ENCODE measurements at regions not wholly inside any gene's neighbourhood (a gene's known extent, or its start where the extent isn't known, plus 50 kb on each side); places are given as distances from the start of the nearest gene placed in this dataset.
"Not testable (repeated sequence)": the region's sequence is repeated elsewhere in the genome, so short reads cannot be mapped to it uniquely, and the experiment has no call there.

DNA sequence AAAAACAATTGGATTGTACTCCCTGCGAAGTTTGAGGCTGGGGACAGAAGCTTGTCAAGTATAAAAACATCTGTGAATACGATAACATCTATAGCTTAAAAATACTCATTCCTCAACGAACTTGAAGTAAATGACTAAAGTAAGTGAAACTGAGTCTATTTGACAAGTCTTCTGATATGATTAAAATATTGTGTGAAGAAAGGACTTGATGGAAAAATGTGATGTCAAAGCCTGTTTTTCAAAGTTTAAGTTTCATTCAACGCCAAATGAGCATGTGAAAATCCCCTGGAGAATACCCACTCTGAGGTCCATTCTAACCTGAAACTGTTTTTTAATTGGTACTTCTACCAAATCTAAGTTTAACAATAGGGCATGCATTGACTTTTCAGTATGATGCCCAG is 122.3 kb upstream of the MDFIC start:
- no peaks in the 10 kb centered on the region for H3K4me1 ChIP-seq
- 84% methylated on average over 4 of the region's 4 CpGs for WGBS
- H3K36me3 ChIP-seq: no peaks in the 10 kb centered on the region
- H3K4me3 ChIP-seq: no peak overlapping the region
- no peaks in the 10 kb centered on the region for H3K9me3 ChIP-seq
- no peak for DNase-seq (ENCODE audit: low spot score in 2 of 2)
- H3K27me3 ChIP-seq: no peaks in the 10 kb centered on the region
- H3K27ac ChIP-seq: no peak overlapping the region
- no peak for TF ChIP-seq POLR2AphosphoS5 (IDR thresholded peaks at IDR 0.05)
- no peak for TF ChIP-seq CTCF (IDR thresholded peaks at IDR 0.05)
- no peak for TF ChIP-seq POLR2A (IDR thresholded peaks at IDR 0.05)
- no peak for TF ChIP-seq EP300 (IDR thresholded peaks at IDR 0.05)

DNA sequence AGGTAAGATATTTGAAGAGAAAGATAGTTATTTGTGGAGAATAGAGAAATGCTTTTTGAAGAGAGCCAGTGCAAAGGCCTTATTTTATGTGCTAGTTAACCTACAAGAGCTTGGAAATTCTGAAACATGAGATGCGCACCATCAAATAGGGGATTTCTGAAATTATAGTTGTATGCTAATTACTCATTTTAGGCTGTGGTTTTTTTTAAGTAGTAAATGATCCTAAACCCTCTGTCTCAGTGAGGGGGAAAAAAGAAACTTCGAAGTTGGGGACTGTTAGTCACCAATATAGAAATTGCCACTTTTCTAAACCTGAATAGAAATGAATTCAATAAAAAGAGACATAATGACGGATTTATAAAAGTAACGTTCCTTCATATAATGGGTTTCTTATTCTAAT is 119.3 kb upstream of the MDFIC start:
- no peaks in the 10 kb centered on the region for H3K27me3 ChIP-seq
- H3K9me3 ChIP-seq: no peaks in the 10 kb centered on the region
- no peak for DNase-seq (ENCODE audit: low spot score in 2 of 2)
- H3K27ac ChIP-seq: no peak overlapping the region
- H3K4me1 ChIP-seq: no peaks in the 10 kb centered on the region
- H3K36me3 ChIP-seq: no peaks in the 10 kb centered on the region
- WGBS: 88% methylated on average over 4 of the region's 4 CpGs
- TF ChIP-seq POLR2A (IDR thresholded peaks at IDR 0.05) (no peak), CTCF (IDR thresholded peaks at IDR 0.05) (no peak), POLR2AphosphoS5 (IDR thresholded peaks at IDR 0.05) (no peak), EP300 (IDR thresholded peaks at IDR 0.05) (no peak)
- H3K4me3 ChIP-seq: no peak overlapping the region

DNA sequence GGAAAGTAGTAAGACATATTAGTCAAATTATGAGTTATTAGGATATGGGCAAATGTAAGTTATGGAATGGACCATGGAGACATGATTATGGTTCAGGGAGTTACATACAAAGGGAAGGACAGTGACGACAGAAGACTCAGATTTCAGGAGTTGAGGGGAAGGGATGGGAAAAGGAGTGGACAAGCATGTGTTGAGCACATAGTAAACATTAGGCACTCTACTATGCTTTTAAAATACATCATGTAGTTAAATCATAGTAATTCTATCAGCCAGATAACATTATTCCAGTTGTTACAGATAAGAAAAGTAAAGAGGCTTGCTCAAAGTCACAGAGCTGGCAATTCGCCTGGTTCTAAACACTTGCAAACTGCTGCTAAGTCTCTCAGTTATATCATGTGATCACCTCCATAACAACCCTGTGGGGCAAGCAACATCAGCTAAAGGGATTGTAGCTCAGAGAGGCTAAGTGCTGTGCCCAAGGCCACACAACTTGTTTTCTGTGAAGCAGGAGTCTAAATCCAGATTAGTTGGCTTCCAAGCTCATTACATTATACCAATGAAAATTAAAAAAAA is 115.2 kb upstream of the MDFIC start:
- no peak for DNase-seq (ENCODE audit: low spot score in 2 of 2)
- H3K36me3 ChIP-seq: no peaks in the 10 kb centered on the region

DNA sequence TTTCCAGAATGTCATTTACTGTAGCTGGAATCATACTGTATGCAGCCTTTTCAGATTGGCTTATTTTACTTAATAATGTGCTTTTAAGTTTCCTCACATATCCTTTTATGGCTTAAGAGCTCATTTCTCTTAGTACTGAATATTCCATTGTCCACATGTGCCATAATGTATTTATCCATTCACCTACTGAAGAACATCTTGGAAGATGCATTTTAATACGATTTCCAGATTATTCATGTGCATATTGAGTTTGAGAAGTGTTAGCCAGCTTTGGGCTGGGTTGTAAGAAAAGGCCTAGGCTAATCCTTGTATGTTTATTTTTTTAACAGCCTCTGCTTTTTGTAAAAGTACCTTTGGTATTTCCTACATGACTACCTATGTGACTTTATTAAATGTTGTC is 109.3 kb upstream of the MDFIC start:
- Histone ChIP-seq H3K4me3 (no peak overlapping the region), H3K4me1 (no peaks in the 10 kb centered on the region), H3K27ac (no peak overlapping the region), H3K27me3 (no peaks in the 10 kb centered on the region), H3K9me3 (no peaks in the 10 kb centered on the region), H3K36me3 (no peaks in the 10 kb centered on the region)
- WGBS: 88% methylated on average over 1 of the region's 1 CpG
- no peak for TF ChIP-seq EP300 (IDR thresholded peaks at IDR 0.05)
- TF ChIP-seq CTCF (IDR thresholded peaks at IDR 0.05): no peak
- no peak for TF ChIP-seq POLR2A (IDR thresholded peaks at IDR 0.05)
- no peak for TF ChIP-seq POLR2AphosphoS5 (IDR thresholded peaks at IDR 0.05)
- no peak for DNase-seq (ENCODE audit: low spot score in 2 of 2)

More for the DNA sequence above, 115.2 kb upstream of the MDFIC start:
- TF ChIP-seq CTCF (IDR thresholded peaks at IDR 0.05) (no peak), POLR2A (IDR thresholded peaks at IDR 0.05) (no peak), EP300 (IDR thresholded peaks at IDR 0.05) (no peak)
- WGBS: 88% methylated on average over 2 of the region's 2 CpGs
- Histone ChIP-seq H3K4me3 (no peak overlapping the region), H3K9me3 (no peaks in the 10 kb centered on the region), H3K27me3 (no peaks in the 10 kb centered on the region), H3K27ac (no peak overlapping the region), H3K4me1 (no peaks in the 10 kb centered on the region)

- no peaks in the 10 kb centered on the region for H3K36me3 ChIP-seq
- no peaks in the 10 kb centered on the region for H3K4me1 ChIP-seq
- H3K9me3 ChIP-seq: no peaks in the 10 kb centered on the region
- no peak overlapping the region for H3K27ac ChIP-seq
- no peak for DNase-seq (ENCODE audit: low spot score in 2 of 2)
- WGBS: 82% methylated on average over 3 of the region's 3 CpGs
- no peaks in the 10 kb centered on the region for H3K27me3 ChIP-seq
- TF ChIP-seq POLR2A (IDR thresholded peaks at IDR 0.05): no peak
- TF ChIP-seq EP300 (IDR thresholded peaks at IDR 0.05): no peak
- no peak for TF ChIP-seq CTCF (IDR thresholded peaks at IDR 0.05)
- TF ChIP-seq POLR2AphosphoS5 (IDR thresholded peaks at IDR 0.05): no peak
- H3K4me3 ChIP-seq: no peak overlapping the region
These were observed 108.3 kb upstream of the MDFIC start for GRCh38 chr7:114813624-114814023.

- peaks cover 14% of the 10 kb centered on the region for H3K4me1 ChIP-seq
- 96% methylated on average over 7 of the region's 7 CpGs for WGBS
- not testable (repeated sequence) for H3K4me3 ChIP-seq; H3K36me3 ChIP-seq; DNase-seq (ENCODE audit: low spot score in 2 of 2); H3K9me3 ChIP-seq; H3K27ac ChIP-seq; H3K27me3 ChIP-seq
These were observed 104.9 kb upstream of the MDFIC start for GRCh38 chr7:114817036-114817435.
